Tibial artery (tissue), 4 donors: ENCODE measurements at regions not wholly inside any gene's neighbourhood (a gene's known extent, or its start where the extent isn't known, plus 50 kb on each side); places are given as distances from the start of the nearest gene placed in this dataset.

Source experiments
- DNase-seq, 2 donors: peaks; one replicate each; pipeline ENCODE4 v3.0.0-alpha.2; 2019
- H3K27ac ChIP-seq, 2 donors: fragments of 200-600 bp; sonication (generic) in 1 of 2; 1 replicate in 1 of 2; 2 replicates in 1 of 2; pipeline ENCODE4 v1.5.1; 2018 to 2019; ENCODE audit warnings: mild to moderate bottlenecking in 1 of 2
- H3K27me3 ChIP-seq, 2 donors: fragments of 200-600 bp; sonication (generic) in 1 of 2; one replicate each; pipeline versions ENCODE4 v1.5.1 to v1.6.0; 2016 to 2019
- H3K36me3 ChIP-seq, 3 donors: fragments of 200-600 bp; sonication (generic) in 2 of 3; one replicate each; pipeline ENCODE4 v1.5.1; 2016 to 2019; ENCODE audit warnings: mild to moderate bottlenecking in 2 of 3
- H3K4me1 ChIP-seq, 4 donors: fragments of 200-600 bp; sonication (generic) in 2 of 4; 1 replicate in 3 of 4; 2 replicates in 1 of 4; pipeline ENCODE4 v1.5.1; 2016 to 2019
- H3K4me3 ChIP-seq, 2 donors: fragments of 200-600 bp; sonication (generic) in 1 of 2; 1 replicate in 1 of 2; 2 replicates in 1 of 2; pipeline ENCODE4 v1.5.1; 2018 to 2019; ENCODE audit warnings: mild to moderate bottlenecking in 2 of 2
- H3K9me3 ChIP-seq, 3 donors: fragments of 200-600 bp; sonication (generic) in 1 of 3; one replicate each; pipeline ENCODE4 v1.5.1; 2016 to 2019
- intact Hi-C: fragments of 100-400 bp; cut with DNase I; formaldehyde crosslinking; loops from one replicate; pipeline ENCODE4 v1.15.0; 2023; ENCODE audit warnings: low total_unique reads
- TF ChIP-seq, protein P1 (sequence below), 2 experiments: fragments of 200-600 bp in 1 of 2; fragments of 450-650 bp in 1 of 2; IDR thresholded peaks; one replicate each; pipeline ENCODE4 v1.5.1; 2017 to 2019; ENCODE audit warnings: antibody characterized with exemption in 2 of 2, mild to moderate bottlenecking in 1 of 2, moderate library complexity in 1 of 2

GRCh38 chr1:213868482-213868881, 119.3 kb upstream of the PROX1 start:
- H3K27me3 ChIP-seq: no peaks in the 10 kb centered on the region
- H3K9me3 ChIP-seq: no peaks in the 10 kb centered on the region
- H3K4me3 ChIP-seq: no peak overlapping the region
- intact Hi-C loops: no loop called here
- H3K27ac ChIP-seq: no peak overlapping the region
- no peaks in the 10 kb centered on the region for H3K36me3 ChIP-seq
- DNase-seq: no peak
- H3K4me1 ChIP-seq: no peaks in the 10 kb centered on the region
- TF ChIP-seq, protein P1, sequence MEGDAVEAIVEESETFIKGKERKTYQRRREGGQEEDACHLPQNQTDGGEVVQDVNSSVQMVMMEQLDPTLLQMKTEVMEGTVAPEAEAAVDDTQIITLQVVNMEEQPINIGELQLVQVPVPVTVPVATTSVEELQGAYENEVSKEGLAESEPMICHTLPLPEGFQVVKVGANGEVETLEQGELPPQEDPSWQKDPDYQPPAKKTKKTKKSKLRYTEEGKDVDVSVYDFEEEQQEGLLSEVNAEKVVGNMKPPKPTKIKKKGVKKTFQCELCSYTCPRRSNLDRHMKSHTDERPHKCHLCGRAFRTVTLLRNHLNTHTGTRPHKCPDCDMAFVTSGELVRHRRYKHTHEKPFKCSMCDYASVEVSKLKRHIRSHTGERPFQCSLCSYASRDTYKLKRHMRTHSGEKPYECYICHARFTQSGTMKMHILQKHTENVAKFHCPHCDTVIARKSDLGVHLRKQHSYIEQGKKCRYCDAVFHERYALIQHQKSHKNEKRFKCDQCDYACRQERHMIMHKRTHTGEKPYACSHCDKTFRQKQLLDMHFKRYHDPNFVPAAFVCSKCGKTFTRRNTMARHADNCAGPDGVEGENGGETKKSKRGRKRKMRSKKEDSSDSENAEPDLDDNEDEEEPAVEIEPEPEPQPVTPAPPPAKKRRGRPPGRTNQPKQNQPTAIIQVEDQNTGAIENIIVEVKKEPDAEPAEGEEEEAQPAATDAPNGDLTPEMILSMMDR (IDR thresholded peaks at IDR 0.05): no peak

GRCh38 chr1:213871179-213871578, 116.6 kb upstream of the PROX1 start:
- intact Hi-C loops: no loop called here
- DNase-seq: no peak
- TF ChIP-seq, protein P1 (IDR thresholded peaks at IDR 0.05): no peak

DNA sequence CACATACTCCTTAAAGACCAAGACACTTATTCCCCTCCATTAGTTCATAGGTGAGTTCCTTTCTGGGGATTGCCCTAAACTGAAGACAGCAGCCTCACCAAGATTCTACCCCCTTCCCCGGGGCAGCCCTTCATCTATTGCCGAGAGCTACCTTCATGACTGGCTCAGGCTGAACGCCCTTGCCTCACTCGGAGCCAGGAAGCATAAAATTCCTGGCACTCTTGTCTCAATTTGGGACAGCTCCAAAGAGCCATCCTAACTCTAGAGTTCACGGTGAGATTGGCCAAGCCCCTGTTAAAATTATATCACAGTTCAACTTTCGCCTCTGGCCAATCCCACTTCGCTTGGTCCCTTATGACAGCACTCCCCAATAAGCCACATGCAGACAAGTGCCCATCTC, 113.0 kb upstream of the PROX1 start:
- H3K36me3 ChIP-seq: no peaks in the 10 kb centered on the region
- H3K4me3 ChIP-seq: no peak overlapping the region
- no peaks in the 10 kb centered on the region for H3K27me3 ChIP-seq
- no peaks in the 10 kb centered on the region for H3K9me3 ChIP-seq
- no peaks in the 10 kb centered on the region for H3K4me1 ChIP-seq
- no peak overlapping the region for H3K27ac ChIP-seq
- DNase-seq: no peak
- intact Hi-C loops: no loop called here
- TF ChIP-seq, protein P1 (IDR thresholded peaks at IDR 0.05): no peak

More at GRCh38 chr1:213871179-213871578, 116.6 kb upstream of the PROX1 start:
- H3K9me3 ChIP-seq: no peaks in the 10 kb centered on the region
- no peak overlapping the region for H3K27ac ChIP-seq
- no peak overlapping the region for H3K4me3 ChIP-seq
- no peaks in the 10 kb centered on the region for H3K36me3 ChIP-seq
- no peaks in the 10 kb centered on the region for H3K4me1 ChIP-seq
- H3K27me3 ChIP-seq: no peaks in the 10 kb centered on the region

DNA sequence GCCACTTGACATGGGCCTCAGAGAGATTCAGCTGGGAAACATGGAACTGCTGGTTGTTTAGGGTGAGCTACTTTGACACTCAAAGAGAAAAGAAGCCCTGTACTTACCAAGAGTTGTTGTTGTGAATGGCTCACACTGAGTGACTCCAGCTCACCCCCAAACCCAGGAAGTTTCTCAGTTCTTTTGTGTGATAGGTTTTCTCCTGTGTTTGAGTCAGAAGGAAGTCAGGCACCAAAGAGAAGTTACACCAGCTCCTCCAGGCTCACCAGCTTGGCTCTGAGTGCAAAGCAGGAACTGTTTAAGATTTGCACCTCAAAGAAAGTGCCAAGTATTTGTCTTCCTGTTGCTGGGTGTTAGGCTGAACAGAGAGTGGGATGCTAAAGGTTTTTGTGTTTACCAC, 111.2 kb upstream of the PROX1 start:
- TF ChIP-seq, protein P1 (IDR thresholded peaks at IDR 0.05): no peak
- intact Hi-C loops: no loop called here
- Histone ChIP-seq H3K4me3 (no peak overlapping the region), H3K27ac (no peak overlapping the region), H3K9me3 (no peaks in the 10 kb centered on the region), H3K4me1 (no peaks in the 10 kb centered on the region), H3K27me3 (no peaks in the 10 kb centered on the region), H3K36me3 (no peaks in the 10 kb centered on the region)
- DNase-seq: no peak

- DNase-seq: no peak
- Histone ChIP-seq H3K4me1 (no peaks in the 10 kb centered on the region), H3K27me3 (no peaks in the 10 kb centered on the region), H3K9me3 (no peaks in the 10 kb centered on the region), H3K4me3 (no peak overlapping the region), H3K27ac (no peak overlapping the region), H3K36me3 (no peaks in the 10 kb centered on the region)
- TF ChIP-seq, protein P1 (IDR thresholded peaks at IDR 0.05): no peak
- intact Hi-C loops: no loop called here
Measured at GRCh38 chr1:213883618-213884017, 104.2 kb upstream of the PROX1 start.

DNA sequence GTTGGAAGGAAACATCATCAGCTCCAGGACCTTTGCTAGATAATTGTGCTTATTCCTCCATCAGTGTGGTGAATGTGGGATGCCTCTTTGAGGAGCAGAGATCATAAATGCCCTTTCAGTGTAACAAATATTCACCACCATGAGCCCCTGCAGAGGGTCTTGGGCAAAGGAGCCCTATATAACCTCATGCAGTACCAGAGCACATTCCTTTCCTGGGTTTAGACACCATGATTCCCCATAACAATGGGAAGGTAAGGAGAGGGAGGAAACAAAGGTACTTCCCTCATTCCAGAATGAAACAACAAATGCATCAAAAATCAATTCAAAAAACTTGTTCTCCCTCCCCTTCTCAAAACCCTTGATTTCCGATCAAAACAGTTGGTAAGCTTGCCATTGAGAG, 103.4 kb upstream of the PROX1 start:
- H3K4me1 ChIP-seq: no peaks in the 10 kb centered on the region
- H3K27ac ChIP-seq: no peak overlapping the region
- DNase-seq: no peak
- H3K4me3 ChIP-seq: no peak overlapping the region
- no peaks in the 10 kb centered on the region for H3K9me3 ChIP-seq
- intact Hi-C loops: no loop called here
- H3K36me3 ChIP-seq: no peaks in the 10 kb centered on the region
- H3K27me3 ChIP-seq: no peaks in the 10 kb centered on the region
- TF ChIP-seq, protein P1 (IDR thresholded peaks at IDR 0.05): no peak
